ENCODE measurements at regions not wholly inside any gene's neighbourhood (a gene's known extent, or its start where the extent isn't known, plus 50 kb on each side); places are given as distances from the start of the nearest gene placed in this dataset.

- Mint-ChIP-seq H3K36me3 (ENCODE audit: insufficient read depth) (peaks cover 4% of the 10 kb centered on the region), H3K4me1 (ENCODE audit: low read depth in 2 of 2) (no peaks in the 10 kb centered on the region), H3K9me3 (peaks cover 5 to 9% of the 10 kb centered on the region in 2 donors), H3K27ac (no peak overlapping the region), H3K4me3 (no peak overlapping the region), H3K27me3 (no peaks in the 10 kb centered on the region)
- DNase-seq (no peak), ATAC-seq (replicated peaks) (no peak)
These were observed 666.1 kb upstream of the BOD1L1 start for GRCh38 chr4:14293582-14293981.

- peaks cover 4% of the 10 kb centered on the region for H3K36me3 Mint-ChIP-seq (ENCODE audit: insufficient read depth)
- no peak overlapping the region for H3K4me3 Mint-ChIP-seq
- peaks cover 0 to 6% of the 10 kb centered on the region in 2 donors for H3K9me3 Mint-ChIP-seq
- H3K27me3 Mint-ChIP-seq, result no peaks in the 10 kb centered on the region
- DNase-seq (no peak), ATAC-seq (replicated peaks) (no peak)
- no peaks in the 10 kb centered on the region for H3K4me1 Mint-ChIP-seq (ENCODE audit: low read depth in 2 of 2)
- H3K27ac Mint-ChIP-seq, result no peak overlapping the region
These were observed 667.1 kb upstream of the BOD1L1 start for GRCh38 chr4:14294611-14295010.

- Mint-ChIP-seq H3K27ac (no peak overlapping the region), H3K4me3 (no peak overlapping the region), H3K27me3 (no peaks in the 10 kb centered on the region), H3K4me1 (ENCODE audit: low read depth in 2 of 2) (no peaks in the 10 kb centered on the region), H3K9me3 (peaks cover 0 to 8% of the 10 kb centered on the region in 2 donors), H3K36me3 (ENCODE audit: insufficient read depth) (peaks cover 4% of the 10 kb centered on the region)
- DNase-seq (no peak), ATAC-seq (replicated peaks) (no peak)
These were observed 671.6 kb upstream of the BOD1L1 start for GRCh38 chr4:14299166-14299565.

DNA sequence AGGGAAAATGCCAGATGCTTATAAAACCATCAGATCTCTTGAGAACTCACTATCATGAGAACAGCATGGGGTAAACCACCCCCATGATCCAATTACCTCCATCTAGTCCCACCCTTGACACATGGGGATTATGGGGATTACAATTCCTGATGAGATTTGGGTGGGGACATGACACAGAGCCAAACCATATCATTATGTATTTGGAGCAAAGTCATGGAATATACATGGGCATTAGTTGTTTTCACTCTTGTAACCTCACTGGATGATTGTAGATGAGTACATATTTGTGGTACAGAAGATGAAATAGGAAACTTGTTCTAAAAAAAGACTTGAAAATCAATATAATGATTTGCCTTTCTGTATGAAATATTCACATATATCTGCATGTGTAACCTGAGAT is 674.5 kb upstream of the BOD1L1 start:
- DNase-seq, result no peak
- H3K4me3 Mint-ChIP-seq, result no peak overlapping the region
- no peak overlapping the region for H3K27ac Mint-ChIP-seq
- H3K36me3 Mint-ChIP-seq (ENCODE audit: insufficient read depth), result peaks cover 4% of the 10 kb centered on the region
- peaks cover 3 to 8% of the 10 kb centered on the region in 2 donors for H3K9me3 Mint-ChIP-seq
- no peaks in the 10 kb centered on the region for H3K27me3 Mint-ChIP-seq
- no peak for ATAC-seq (replicated peaks)
- no peaks in the 10 kb centered on the region for H3K4me1 Mint-ChIP-seq (ENCODE audit: low read depth in 2 of 2)

DNA sequence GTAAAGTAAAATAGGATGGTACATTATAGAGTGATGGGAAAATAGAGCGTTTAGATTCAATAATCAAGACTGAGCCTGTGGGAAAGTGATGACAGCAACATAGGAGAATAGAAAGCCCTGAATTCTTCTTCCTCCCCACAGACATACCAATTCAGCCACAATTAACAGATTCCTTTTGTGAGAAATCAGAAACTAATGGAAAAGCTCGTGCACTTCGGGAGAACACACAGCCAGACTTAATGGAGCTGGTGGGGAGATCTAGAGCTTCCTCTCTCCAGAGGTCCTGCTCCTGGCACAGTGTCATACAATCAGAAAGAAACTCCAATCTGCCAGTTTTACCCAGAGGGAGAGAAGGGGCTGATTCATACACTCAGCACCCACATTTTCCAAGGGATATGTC is 676.3 kb upstream of the BOD1L1 start:
- H3K27ac Mint-ChIP-seq, result no peak overlapping the region
- no peaks in the 10 kb centered on the region for H3K4me1 Mint-ChIP-seq (ENCODE audit: low read depth in 2 of 2)
- no peak overlapping the region for H3K4me3 Mint-ChIP-seq
- no peaks in the 10 kb centered on the region for H3K27me3 Mint-ChIP-seq
- DNase-seq (no peak), ATAC-seq (replicated peaks) (no peak)
- no peaks in the 10 kb centered on the region for H3K36me3 Mint-ChIP-seq (ENCODE audit: insufficient read depth)
- H3K9me3 Mint-ChIP-seq, result peaks cover 3 to 8% of the 10 kb centered on the region in 2 donors

- Mint-ChIP-seq H3K4me3 (no peak overlapping the region), H3K27ac (no peak overlapping the region), H3K36me3 (ENCODE audit: insufficient read depth) (no peaks in the 10 kb centered on the region), H3K9me3 (peaks cover 3 to 15% of the 10 kb centered on the region in 2 donors), H3K4me1 (ENCODE audit: low read depth in 2 of 2) (no peaks in the 10 kb centered on the region), H3K27me3 (no peaks in the 10 kb centered on the region)
- ATAC-seq (replicated peaks) (no peak), DNase-seq (no peak)
These were observed 680.7 kb upstream of the BOD1L1 start for GRCh38 chr4:14308229-14308651.

GRCh38 chr4:14309431-14309830 is 681.9 kb upstream of the BOD1L1 start:
- Mint-ChIP-seq H3K4me1 (ENCODE audit: low read depth in 2 of 2) (no peaks in the 10 kb centered on the region), H3K4me3 (no peak overlapping the region), H3K9me3 (peaks cover 2 to 15% of the 10 kb centered on the region in 2 donors), H3K27ac (no peak overlapping the region), H3K36me3 (ENCODE audit: insufficient read depth) (no peaks in the 10 kb centered on the region), H3K27me3 (no peaks in the 10 kb centered on the region)
- no peak for ATAC-seq (replicated peaks)
- no peak for DNase-seq

- no peaks in the 10 kb centered on the region for H3K27me3 Mint-ChIP-seq
- no peaks in the 10 kb centered on the region for H3K4me1 Mint-ChIP-seq (ENCODE audit: low read depth in 2 of 2)
- DNase-seq (no peak), ATAC-seq (replicated peaks) (no peak)
- no peak overlapping the region for H3K27ac Mint-ChIP-seq
- H3K36me3 Mint-ChIP-seq (ENCODE audit: insufficient read depth), result no peaks in the 10 kb centered on the region
- H3K4me3 Mint-ChIP-seq, result no peak overlapping the region
- H3K9me3 Mint-ChIP-seq, result peaks cover 7 to 11% of the 10 kb centered on the region in 2 donors
These were observed 686.2 kb upstream of the BOD1L1 start for GRCh38 chr4:14313757-14314156.

DNA sequence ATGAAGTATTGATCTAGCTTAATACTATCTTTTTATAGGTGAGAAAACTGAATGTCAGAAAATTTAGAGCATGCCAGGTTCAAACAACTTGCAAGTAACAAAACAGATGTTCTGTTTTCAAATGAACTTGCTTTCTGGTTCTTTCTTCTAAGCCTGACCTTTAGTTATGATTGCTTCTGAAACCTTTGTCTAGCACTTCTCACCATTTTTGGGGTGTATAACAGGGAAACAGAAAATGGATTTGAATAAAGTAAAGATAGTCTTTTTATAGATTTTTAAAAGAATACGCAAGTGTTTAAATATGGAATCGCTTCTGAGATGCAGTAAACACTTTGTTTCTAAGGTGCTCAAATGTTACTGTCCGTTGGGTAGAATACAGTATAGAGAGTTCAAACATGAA is 687.2 kb upstream of the CPEB2 start:
- Mint-ChIP-seq H3K9me3 (peaks cover 7 to 13% of the 10 kb centered on the region in 2 donors), H3K4me3 (no peak overlapping the region), H3K27me3 (no peaks in the 10 kb centered on the region), H3K27ac (no peak overlapping the region), H3K36me3 (ENCODE audit: insufficient read depth) (no peaks in the 10 kb centered on the region), H3K4me1 (ENCODE audit: low read depth in 2 of 2) (no peaks in the 10 kb centered on the region)
- ATAC-seq (replicated peaks), result no peak
- no peak for DNase-seq

- no peak for ATAC-seq (replicated peaks)
- H3K9me3 Mint-ChIP-seq, result peaks cover 7 to 15% of the 10 kb centered on the region in 2 donors
- no peaks in the 10 kb centered on the region for H3K27me3 Mint-ChIP-seq
- H3K4me3 Mint-ChIP-seq, result no peak overlapping the region
- H3K36me3 Mint-ChIP-seq (ENCODE audit: insufficient read depth), result no peaks in the 10 kb centered on the region
- H3K4me1 Mint-ChIP-seq (ENCODE audit: low read depth in 2 of 2), result no peaks in the 10 kb centered on the region
- no peak for DNase-seq
- no peak overlapping the region for H3K27ac Mint-ChIP-seq
These were observed 684.9 kb upstream of the CPEB2 start for GRCh38 chr4:14317351-14317750.

GRCh38 chr4:14318671-14319070 is 683.6 kb upstream of the CPEB2 start:
- DNase-seq (no peak), ATAC-seq (replicated peaks) (no peak)
- Mint-ChIP-seq H3K9me3 (peaks cover 0 to 15% of the 10 kb centered on the region in 2 donors), H3K27me3 (no peaks in the 10 kb centered on the region), H3K4me1 (ENCODE audit: low read depth in 2 of 2) (no peaks in the 10 kb centered on the region), H3K27ac (no peak overlapping the region), H3K36me3 (ENCODE audit: insufficient read depth) (no peaks in the 10 kb centered on the region), H3K4me3 (no peak overlapping the region)

GRCh38 chr4:14321723-14322122 is 680.6 kb upstream of the CPEB2 start:
- ATAC-seq (replicated peaks) (no peak), DNase-seq (no peak)
- H3K9me3 Mint-ChIP-seq, result peaks cover 0 to 15% of the 10 kb centered on the region in 2 donors
- H3K27ac Mint-ChIP-seq, result no peak overlapping the region
- no peak overlapping the region for H3K4me3 Mint-ChIP-seq
- H3K36me3 Mint-ChIP-seq (ENCODE audit: insufficient read depth), result no peaks in the 10 kb centered on the region
- no peaks in the 10 kb centered on the region for H3K4me1 Mint-ChIP-seq (ENCODE audit: low read depth in 2 of 2)
- no peaks in the 10 kb centered on the region for H3K27me3 Mint-ChIP-seq

- H3K27ac Mint-ChIP-seq, result no peak overlapping the region
- H3K9me3 Mint-ChIP-seq, result peaks cover 0 to 9% of the 10 kb centered on the region in 2 donors
- no peaks in the 10 kb centered on the region for H3K4me1 Mint-ChIP-seq (ENCODE audit: low read depth in 2 of 2)
- H3K36me3 Mint-ChIP-seq (ENCODE audit: insufficient read depth), result no peaks in the 10 kb centered on the region
- DNase-seq, result no peak
- no peaks in the 10 kb centered on the region for H3K27me3 Mint-ChIP-seq
- ATAC-seq (replicated peaks), result no peak
- no peak overlapping the region for H3K4me3 Mint-ChIP-seq
These were observed 679.1 kb upstream of the CPEB2 start for GRCh38 chr4:14323191-14323590.

DNA sequence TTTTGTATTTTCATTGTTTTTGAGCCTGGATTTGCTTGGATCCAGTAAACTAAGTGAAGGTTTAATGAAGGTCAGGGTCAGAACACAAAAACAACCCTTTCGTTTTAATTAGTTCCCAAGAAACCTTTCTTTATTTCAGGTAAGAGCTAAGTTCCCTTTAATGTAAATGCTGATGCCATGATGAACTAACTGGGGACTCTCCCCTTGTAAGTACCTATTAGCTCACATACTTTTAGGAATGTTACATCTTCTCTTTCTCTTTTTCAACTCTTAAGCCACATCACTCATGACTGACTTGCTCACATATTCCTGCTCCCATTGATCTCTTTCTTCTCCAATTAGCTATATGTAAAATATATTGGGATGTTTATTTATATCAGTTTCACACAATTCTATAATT is 673.1 kb upstream of the CPEB2 start:
- ATAC-seq (replicated peaks), result no peak
- H3K4me1 Mint-ChIP-seq (ENCODE audit: low read depth in 2 of 2), result no peaks in the 10 kb centered on the region
- H3K36me3 Mint-ChIP-seq (ENCODE audit: insufficient read depth), result no peaks in the 10 kb centered on the region
- no peak overlapping the region for H3K4me3 Mint-ChIP-seq
- H3K9me3 Mint-ChIP-seq, result peaks cover 0 to 3% of the 10 kb centered on the region in 2 donors
- no peak overlapping the region for H3K27ac Mint-ChIP-seq
- no peak for DNase-seq
- no peaks in the 10 kb centered on the region for H3K27me3 Mint-ChIP-seq

- DNase-seq (no peak), ATAC-seq (replicated peaks) (no peak)
- Mint-ChIP-seq H3K4me3 (no peak overlapping the region), H3K27me3 (no peaks in the 10 kb centered on the region), H3K9me3 (peaks cover 0 to 2% of the 10 kb centered on the region in 2 donors), H3K4me1 (ENCODE audit: low read depth in 2 of 2) (no peaks in the 10 kb centered on the region), H3K27ac (no peak overlapping the region), H3K36me3 (ENCODE audit: insufficient read depth) (no peaks in the 10 kb centered on the region)
These were observed 668.7 kb upstream of the CPEB2 start for GRCh38 chr4:14333616-14334015.
